ENCODE measurements at regions not wholly inside any gene's neighbourhood (a gene's known extent, or its start where the extent isn't known, plus 50 kb on each side); places are given as distances from the start of the nearest gene placed in this dataset.
"Not testable (repeated sequence)": the region's sequence is repeated elsewhere in the genome, so short reads cannot be mapped to it uniquely, and the experiment has no call there.

- not testable (repeated sequence) for TF ChIP-seq CTCF (IDR thresholded peaks at IDR 0.05); POLR2A (IDR thresholded peaks at IDR 0.05; ENCODE audit: low read depth); POLR2AphosphoS5 (IDR thresholded peaks at IDR 0.05)
Observed at GRCh38 chr3:72030296-72030695, 245.3 kb upstream of the PROK2 start.

All from esophagus muscularis mucosa (tissue), 3 donors.